CD4-positive, alpha-beta T cell (primary cell): ENCODE measurements at regions not wholly inside any gene's neighbourhood (a gene's known extent, or its start where the extent isn't known, plus 50 kb on each side); places are given as distances from the start of the nearest gene placed in this dataset.

Experiments
- ATAC-seq: fragments of 200-7000 bp; cut with Tn5 transposase; one replicate; pipeline ENCODE4 v1.10.0; 2022; ENCODE audit warnings: mild to moderate bottlenecking; ENCODE audit not compliant: poor library complexity
- CTCF ChIA-PET: fragments of 350-600 bp; sonication (Branson Sonifier 250); formaldehyde crosslinking; loops from one replicate; lab custom pipeline; 2021; ENCODE audit warnings: antibody characterized with exemption, inconsistent platforms; lab: Charles Lee
- POLR2A ChIA-PET: fragments of 350-600 bp; sonication (Branson Sonifier 250); formaldehyde crosslinking; loops from one replicate; lab custom pipeline; 2021; ENCODE audit warnings: antibody characterized with exemption, inconsistent platforms; lab: Charles Lee
- DNase-seq, 14 experiments: peaks; one replicate each; pipeline ENCODE4 v3.0.0-alpha.2; 2013 to 2020; ENCODE audit warnings: mixed read lengths in 2 of 14
- H3K27ac ChIP-seq, 2 donors: one replicate each; pipeline versions ENCODE4 v1.5.1 to v1.7.0; 2013; ENCODE audit warnings: low read length in 2 of 2, low read depth in 1 of 2, mild to moderate bottlenecking in 1 of 2
- H3K27me3 ChIP-seq, 2 experiments: 1 replicate in 1 of 2; 2 replicates in 1 of 2; pipeline versions ENCODE4 v1.6.1 to v1.7.0; 2013; ENCODE audit warnings: low read length in 2 of 2, control low read depth in 1 of 2, mild to moderate bottlenecking in 1 of 2, moderate library complexity in 1 of 2; ENCODE audit not compliant: insufficient read depth in 2 of 2, control insufficient read depth in 1 of 2
- H3K36me3 ChIP-seq: one replicate; pipeline ENCODE4 v1.6.1; 2013; ENCODE audit warnings: low read length, control low read depth; ENCODE audit not compliant: insufficient read depth
- H3K4me1 ChIP-seq: one replicate; pipeline ENCODE4 v1.6.1; 2013; ENCODE audit warnings: low read length, control low read depth; ENCODE audit not compliant: insufficient read depth
- H3K4me3 ChIP-seq: one replicate; pipeline ENCODE4 v1.5.1; 2013; ENCODE audit warnings: mild to moderate bottlenecking, low read length, moderate library complexity
- H3K9me3 ChIP-seq, 2 experiments: 1 replicate in 1 of 2; 2 replicates in 1 of 2; pipeline versions ENCODE4 v1.6.1 to v1.7.0; 2013; ENCODE audit warnings: low read length in 2 of 2, mild to moderate bottlenecking in 2 of 2, control low read depth in 1 of 2, moderate library complexity in 1 of 2; ENCODE audit not compliant: control insufficient read depth in 1 of 2, insufficient read depth in 1 of 2
- H3K27ac Mint-ChIP-seq: one replicate; pipeline ENCODE4 v1.8.0; 2020; ENCODE audit warnings: mixed read lengths
- H3K27me3 Mint-ChIP-seq: one replicate; pipeline ENCODE4 v1.8.0; 2021; ENCODE audit warnings: mixed read lengths
- H3K36me3 Mint-ChIP-seq: one replicate; pipeline ENCODE4 v1.8.0; 2021; ENCODE audit warnings: low read depth, mixed read lengths
- H3K4me1 Mint-ChIP-seq: one replicate; pipeline ENCODE4 v1.8.0; 2021; ENCODE audit warnings: low read depth, mixed read lengths
- H3K4me3 Mint-ChIP-seq: one replicate; pipeline ENCODE4 v1.8.0; 2020; ENCODE audit warnings: mild to moderate bottlenecking, mixed read lengths
- H3K9me3 Mint-ChIP-seq: one replicate; pipeline ENCODE4 v1.8.0; 2020; ENCODE audit warnings: mixed read lengths
- intact Hi-C, 2 experiments: fragments of 100-400 bp; cut with DNase I in 1 of 2; cut with micrococcal nuclease in 1 of 2; formaldehyde crosslinking; loops; one replicate each; pipeline versions ENCODE4 v1.15.1 to v1.9.0; 2023 to 2025; cut with DNase I, micrococcal nuclease
- TF ChIP-seq, protein P1 (sequence below): fragments of 200-600 bp; IDR thresholded peaks from one replicate; pipeline ENCODE4 v1.8.0; 2022; ENCODE audit warnings: antibody characterized with exemption, mild to moderate bottlenecking

- no peak for ATAC-seq
- Histone ChIP-seq H3K27me3 (no peaks in the 10 kb centered on the region), H3K9me3 (peaks cover 0 to 3% of the 10 kb centered on the region in 2 experiments), H3K4me1 (no peaks in the 10 kb centered on the region), H3K4me3 (no peak overlapping the region), H3K27ac (no peak overlapping the region), H3K36me3 (no peaks in the 10 kb centered on the region)
- no peak overlapping the region for H3K27ac Mint-ChIP-seq
- DNase-seq: no peak
- ChIA-PET CTCF (no interaction called here), POLR2A (no interaction called here)
- intact Hi-C loops: no loop called here
- no peaks in the 10 kb centered on the region for H3K9me3 Mint-ChIP-seq
- no peaks in the 10 kb centered on the region for H3K4me1 Mint-ChIP-seq
- TF ChIP-seq, protein P1, sequence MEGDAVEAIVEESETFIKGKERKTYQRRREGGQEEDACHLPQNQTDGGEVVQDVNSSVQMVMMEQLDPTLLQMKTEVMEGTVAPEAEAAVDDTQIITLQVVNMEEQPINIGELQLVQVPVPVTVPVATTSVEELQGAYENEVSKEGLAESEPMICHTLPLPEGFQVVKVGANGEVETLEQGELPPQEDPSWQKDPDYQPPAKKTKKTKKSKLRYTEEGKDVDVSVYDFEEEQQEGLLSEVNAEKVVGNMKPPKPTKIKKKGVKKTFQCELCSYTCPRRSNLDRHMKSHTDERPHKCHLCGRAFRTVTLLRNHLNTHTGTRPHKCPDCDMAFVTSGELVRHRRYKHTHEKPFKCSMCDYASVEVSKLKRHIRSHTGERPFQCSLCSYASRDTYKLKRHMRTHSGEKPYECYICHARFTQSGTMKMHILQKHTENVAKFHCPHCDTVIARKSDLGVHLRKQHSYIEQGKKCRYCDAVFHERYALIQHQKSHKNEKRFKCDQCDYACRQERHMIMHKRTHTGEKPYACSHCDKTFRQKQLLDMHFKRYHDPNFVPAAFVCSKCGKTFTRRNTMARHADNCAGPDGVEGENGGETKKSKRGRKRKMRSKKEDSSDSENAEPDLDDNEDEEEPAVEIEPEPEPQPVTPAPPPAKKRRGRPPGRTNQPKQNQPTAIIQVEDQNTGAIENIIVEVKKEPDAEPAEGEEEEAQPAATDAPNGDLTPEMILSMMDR: no peak
- H3K4me3 Mint-ChIP-seq: no peak overlapping the region
- H3K27me3 Mint-ChIP-seq: no peaks in the 10 kb centered on the region
- no peaks in the 10 kb centered on the region for H3K36me3 Mint-ChIP-seq
Observed at GRCh38 chr14:30179381-30180130, 251.9 kb upstream of the PRKD1 start.

GRCh38 chr14:30180219-30180618 lies 252.6 kb upstream of the PRKD1 start:
- ChIA-PET POLR2A (no interaction called here), CTCF (no interaction called here)
- Mint-ChIP-seq H3K36me3 (no peaks in the 10 kb centered on the region), H3K27me3 (no peaks in the 10 kb centered on the region), H3K9me3 (no peaks in the 10 kb centered on the region), H3K4me1 (no peaks in the 10 kb centered on the region), H3K4me3 (no peak overlapping the region), H3K27ac (no peak overlapping the region)
- Histone ChIP-seq H3K9me3 (peaks cover 0 to 3% of the 10 kb centered on the region in 2 experiments), H3K27ac (no peak overlapping the region), H3K27me3 (no peaks in the 10 kb centered on the region), H3K4me1 (no peaks in the 10 kb centered on the region), H3K4me3 (no peak overlapping the region), H3K36me3 (no peaks in the 10 kb centered on the region)
- TF ChIP-seq, protein P1: no peak
- intact Hi-C loops: no loop called here
- DNase-seq: no peak
- ATAC-seq: no peak

DNA sequence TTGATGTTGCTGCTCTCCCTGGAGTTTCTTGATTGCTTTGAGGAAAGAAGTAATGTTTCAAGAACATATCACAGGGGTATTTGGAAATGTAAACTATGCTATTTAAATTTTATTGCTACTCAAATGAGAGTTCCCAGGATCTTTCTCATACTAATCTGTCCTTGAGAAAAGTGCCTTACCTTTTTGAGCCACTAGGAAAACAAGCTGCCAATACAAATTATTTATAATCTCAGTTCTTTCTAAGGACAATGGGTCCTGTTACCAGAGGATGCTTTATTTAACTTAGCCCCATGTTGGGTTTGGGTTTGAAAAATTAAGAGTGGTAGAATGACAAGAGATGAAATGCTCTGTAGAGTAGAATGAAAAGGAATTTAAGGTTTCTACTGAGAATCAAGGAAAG lies 258.2 kb upstream of the PRKD1 start:
- no peak for DNase-seq
- Mint-ChIP-seq H3K4me3 (no peak overlapping the region), H3K27ac (no peak overlapping the region), H3K4me1 (no peaks in the 10 kb centered on the region), H3K27me3 (no peaks in the 10 kb centered on the region), H3K9me3 (no peaks in the 10 kb centered on the region), H3K36me3 (no peaks in the 10 kb centered on the region)
- ATAC-seq: no peak
- intact Hi-C loops: no loop called here
- TF ChIP-seq, protein P1: no peak
- H3K27ac ChIP-seq: no peak overlapping the region
- CTCF ChIA-PET: no interaction called here
- no peak overlapping the region for H3K4me3 ChIP-seq
- no peaks in the 10 kb centered on the region for H3K9me3 ChIP-seq
- H3K27me3 ChIP-seq: no peaks in the 10 kb centered on the region
- no peaks in the 10 kb centered on the region for H3K36me3 ChIP-seq
- POLR2A ChIA-PET: no interaction called here
- H3K4me1 ChIP-seq: no peaks in the 10 kb centered on the region
